Suppressor macrophage (primary cell): ENCODE measurements at regions not wholly inside any gene's neighbourhood (a gene's known extent, or its start where the extent isn't known, plus 50 kb on each side); places are given as distances from the start of the nearest gene placed in this dataset.

Experiments used
- DNase-seq, 4 experiments: peaks; one replicate each; pipeline ENCODE4 v3.0.0-alpha.2; 2020 to 2022

DNA sequence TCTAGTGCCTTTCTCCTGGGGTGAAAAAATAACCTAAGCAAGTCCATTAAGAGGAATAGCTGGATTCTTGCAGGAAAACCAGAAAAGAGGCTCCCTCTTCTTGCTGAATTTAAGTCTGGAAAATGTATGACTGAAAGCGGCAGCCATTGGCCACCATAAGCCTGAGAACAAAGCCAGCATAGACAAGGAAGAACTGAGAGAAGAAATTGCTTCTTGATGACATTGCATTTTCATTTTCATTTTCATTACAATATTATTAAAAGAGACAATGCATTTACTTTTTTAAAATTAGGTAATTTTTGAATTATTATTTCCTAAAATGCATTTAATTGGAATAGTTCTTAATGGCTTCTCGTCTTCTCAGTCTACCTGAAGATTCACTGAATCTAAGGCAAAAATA is 1157.5 kb upstream of the ZEB2 start:
- DNase-seq: peak in 1 of 4 experiments; percentile 40

DNA sequence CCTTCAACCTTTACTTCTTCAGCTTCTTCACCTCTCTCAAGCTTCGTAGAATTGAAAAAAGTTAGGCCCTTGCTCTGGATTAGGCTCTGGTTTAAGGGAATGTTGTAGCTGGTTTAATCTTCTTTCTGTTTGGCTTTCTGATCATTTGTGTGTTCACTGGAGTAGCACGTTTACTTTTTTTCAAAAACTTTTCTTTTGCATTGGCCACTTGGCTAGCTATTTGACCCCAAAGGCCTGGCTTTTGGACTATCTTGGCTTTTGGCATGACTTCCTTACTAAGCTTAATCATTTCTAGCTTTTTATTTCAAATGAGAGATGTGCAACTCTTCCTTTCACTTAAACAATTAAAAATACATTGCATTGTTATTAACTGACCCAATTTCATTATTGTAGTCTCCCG is 1154.8 kb upstream of the ZEB2 start:
- no peak for DNase-seq

DNA sequence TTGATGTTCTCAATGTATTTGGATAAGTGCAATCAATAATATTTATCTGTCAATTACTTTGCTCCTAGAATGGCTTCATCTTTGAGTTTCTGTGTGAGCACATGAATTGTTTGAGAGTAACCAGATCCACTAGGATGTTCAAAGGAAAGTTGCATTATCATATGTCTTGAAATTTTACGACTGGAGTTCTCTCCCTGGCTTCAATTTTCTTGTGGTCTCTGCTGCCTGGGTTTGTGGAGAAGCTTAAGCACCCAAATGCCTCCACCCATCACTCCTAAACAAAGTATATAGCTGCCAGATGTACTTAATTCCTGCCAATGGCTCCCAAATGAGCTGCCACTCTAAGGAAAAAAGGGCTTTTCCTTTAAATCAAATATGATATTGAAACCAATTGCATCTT is 1149.4 kb upstream of the ZEB2 start:
- DNase-seq: no peak

DNA sequence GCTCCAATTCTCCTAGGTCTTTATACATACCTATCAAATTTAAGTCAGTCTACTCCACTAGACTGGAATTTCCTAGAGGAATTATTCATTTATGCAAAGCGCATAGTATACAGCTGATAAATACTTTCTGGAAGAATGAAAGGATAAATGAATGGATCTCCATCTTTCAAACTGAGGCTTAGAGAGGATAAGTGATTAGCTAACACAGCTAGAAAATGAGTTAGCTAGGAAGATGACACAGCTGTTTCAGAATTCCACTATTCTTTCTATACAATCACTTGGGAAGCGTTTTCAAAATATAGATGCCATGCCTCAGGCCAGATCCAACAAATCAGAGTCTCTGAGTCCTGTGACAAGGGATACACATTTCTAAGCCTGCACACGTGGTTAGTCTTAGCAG is 1146.6 kb upstream of the ZEB2 start:
- no peak for DNase-seq

DNA sequence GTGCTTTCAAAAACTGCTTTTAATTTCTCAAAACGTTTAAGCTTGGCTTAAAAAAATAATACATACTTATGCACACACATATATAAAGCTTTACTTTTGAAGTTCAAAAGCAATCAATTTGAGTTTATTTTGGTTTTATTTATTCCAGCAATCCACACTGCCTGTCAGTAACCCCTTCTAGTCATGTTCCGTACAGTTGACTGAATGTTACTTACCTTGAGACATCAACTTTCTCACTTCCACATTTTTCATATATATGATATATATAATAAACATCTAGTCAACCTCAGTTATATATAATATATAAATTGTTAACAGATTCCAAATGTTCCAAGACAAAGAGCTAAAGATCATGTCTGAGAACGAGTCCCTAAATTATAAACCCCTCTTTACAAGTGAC is 1137.3 kb upstream of the ZEB2 start:
- no peak for DNase-seq

DNA sequence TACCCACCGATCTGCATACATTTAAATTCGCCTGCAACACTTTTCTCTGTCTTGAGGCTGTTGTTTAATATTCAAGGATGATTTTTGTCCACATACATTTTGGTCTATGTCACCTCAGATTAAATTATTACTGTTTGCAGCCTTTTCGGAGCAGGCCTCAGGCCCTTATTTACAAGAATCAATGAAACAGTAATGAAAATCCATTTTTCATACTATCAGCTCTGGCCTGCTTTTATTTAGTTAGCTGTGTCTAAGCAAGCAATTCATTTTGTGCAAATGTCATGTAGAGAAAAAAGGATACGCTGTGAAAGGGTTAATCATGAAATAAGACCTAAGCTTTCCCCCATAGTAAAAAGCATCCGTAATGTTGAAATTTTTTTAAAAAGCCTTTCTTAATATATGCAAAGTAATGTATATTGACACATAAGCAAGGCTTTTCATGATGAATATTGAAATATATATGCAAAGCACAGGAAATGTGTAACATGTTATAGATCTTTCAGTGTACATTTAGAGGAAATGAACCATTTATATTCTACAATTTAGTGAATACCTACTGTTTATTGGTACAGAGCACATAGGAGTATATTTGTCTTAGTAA is 1135.3 kb upstream of the ZEB2 start:
- no peak for DNase-seq

DNA sequence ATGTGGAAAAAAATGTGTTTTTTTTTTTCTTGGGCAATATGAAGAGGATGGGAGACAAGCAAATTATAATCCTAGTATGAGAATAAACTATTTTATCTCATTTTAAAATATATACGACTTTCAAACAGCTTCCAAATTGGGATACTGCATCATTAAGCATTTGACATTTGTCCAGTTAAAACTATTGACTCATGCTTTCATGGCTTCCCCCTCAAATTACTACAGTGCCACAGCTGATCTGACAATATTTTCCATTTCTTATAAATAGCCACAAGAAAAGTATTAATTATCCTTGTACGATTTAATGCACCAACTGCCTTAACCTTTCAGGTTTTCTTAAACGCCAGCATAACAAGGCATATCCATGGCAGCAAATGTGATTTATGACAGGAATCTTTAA is 1134.8 kb upstream of the ZEB2 start:
- DNase-seq: no peak

DNA sequence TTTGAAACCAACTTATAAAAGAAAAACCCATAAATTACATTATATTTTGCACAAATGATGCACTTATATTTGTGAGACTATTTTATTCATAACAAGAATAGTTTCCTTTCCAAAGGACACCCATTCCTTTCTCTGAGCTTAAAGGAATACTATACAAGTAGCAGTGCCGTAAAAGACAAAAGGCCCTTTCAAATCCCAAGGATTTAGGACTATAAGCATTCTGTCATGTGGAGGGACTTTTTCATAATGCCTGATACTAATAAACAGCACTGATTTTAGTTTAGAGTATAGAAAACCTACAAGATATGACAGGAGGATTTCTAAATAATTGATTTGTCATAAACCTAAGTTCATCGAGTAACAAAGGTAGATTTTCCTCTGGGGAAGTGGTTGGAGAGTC is 1134.2 kb upstream of the ZEB2 start:
- DNase-seq: no peak

DNA sequence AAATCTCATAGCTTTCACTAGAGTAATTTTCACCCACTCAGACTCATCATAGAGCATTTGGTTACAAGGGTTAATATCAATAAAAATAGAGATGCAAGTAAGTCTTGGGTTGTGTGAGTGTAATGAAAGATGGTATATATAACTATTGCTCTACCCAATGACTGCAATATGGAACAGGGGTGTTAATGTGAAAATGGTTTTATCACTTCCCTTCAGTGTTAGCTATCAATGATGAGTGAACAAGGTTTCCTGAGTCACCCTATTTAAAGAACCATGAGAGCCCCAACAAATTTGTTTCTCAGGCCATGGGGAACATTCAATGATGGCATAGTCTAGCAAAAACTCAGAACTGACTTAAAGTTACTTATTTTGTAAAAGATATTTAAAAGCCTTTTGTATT is 1133.6 kb upstream of the ZEB2 start:
- no peak for DNase-seq

DNA sequence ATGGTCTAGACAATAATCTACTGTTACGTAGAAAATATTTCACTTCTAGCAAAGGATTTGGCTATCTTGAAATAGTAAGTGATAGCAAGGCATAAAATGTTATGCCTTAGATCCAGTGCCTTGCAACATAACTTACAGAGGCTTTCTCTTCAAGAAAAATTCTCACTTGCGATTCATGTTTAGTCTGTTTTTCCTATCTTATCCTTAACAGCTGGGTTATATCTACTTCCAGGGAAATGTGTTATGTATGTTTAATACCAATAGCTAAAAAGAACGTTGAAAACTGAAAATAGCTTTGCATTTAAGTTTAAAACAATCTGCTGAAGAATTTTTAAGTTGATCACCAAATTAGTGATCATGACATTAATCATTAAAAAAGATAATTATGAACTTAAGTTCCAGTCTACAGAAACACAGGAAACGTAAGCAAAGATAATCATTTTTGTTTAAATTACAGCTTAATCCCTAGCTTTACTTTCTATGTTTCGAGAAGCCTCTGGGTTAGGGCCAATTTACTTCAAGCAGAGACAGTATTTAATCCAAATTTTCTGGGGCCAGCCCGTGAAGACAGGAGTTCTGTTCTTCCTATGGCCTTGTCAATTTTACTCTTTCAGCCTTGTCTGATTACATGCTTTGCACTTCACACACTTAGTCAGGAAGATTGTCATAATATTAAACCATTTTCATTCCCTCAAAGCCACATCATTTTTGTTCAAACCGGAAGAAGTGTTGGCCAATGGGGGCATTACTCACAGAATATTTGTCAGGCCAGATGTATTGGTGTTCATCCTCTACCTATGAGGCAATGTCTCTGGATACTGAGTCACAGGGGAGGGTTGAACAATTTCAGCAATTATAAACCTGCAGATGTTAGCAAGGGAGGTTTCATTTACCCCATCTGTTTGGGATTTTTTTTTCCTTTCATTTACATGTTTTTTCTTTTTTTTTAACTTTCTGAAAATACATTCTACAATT is 1132.9 kb upstream of the ZEB2 start:
- DNase-seq: peak; percentile 20 to 62 (median 42)

DNA sequence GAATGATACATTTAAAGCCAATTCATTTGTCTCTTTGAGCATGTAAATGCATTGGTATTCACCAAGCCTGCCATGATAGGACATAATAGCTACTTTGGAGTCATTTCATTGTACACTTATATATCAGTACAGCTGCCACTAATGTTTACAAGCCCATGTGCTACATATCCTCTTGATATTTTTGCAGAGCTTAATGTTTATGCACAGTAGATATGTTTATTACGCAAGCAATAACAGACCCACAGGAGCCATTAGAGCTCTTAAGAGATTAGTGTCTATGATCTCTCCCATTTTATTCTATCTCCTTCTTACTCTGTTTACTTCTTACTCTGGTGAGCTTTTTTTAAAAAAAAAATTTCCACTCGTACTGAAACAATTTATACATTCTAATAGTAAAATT is 1132.1 kb upstream of the ZEB2 start:
- DNase-seq: no peak

GRCh38 chr2:145650226-145650625 is 1130.3 kb upstream of the ZEB2 start:
- peak in 2 of 4 experiments; percentile 53 to 56 for DNase-seq

- no peak for DNase-seq
These were observed 1129.1 kb upstream of the ZEB2 start for GRCh38 chr2:145649061-145649460.

DNA sequence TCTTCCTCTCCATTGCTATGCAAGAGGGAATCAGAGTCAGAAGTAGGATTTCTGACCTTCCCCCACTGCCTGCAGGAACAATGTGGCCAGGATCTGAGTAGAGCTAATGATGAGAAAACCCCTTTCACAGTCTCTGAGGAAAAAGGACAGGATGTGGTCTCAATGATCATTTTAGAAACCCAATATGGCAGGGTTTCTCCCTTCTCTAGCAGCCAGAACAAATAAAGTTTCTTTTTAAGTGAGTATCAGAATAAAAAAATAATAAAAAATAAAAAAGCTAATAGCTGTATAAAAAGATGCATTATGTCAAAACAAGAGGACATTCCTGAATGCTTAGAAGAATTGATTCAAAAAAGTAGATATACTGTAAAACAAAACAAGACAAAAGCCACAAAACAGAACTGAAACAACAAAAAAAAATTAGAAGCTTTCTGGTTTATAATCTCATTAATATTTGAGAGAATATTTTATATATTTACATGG is 1124.9 kb upstream of the ZEB2 start:
- peak in 1 of 4 experiments; percentile 14 for DNase-seq

- peak; percentile 28 to 69 (median 60) for DNase-seq
These were observed 1118.8 kb upstream of the ZEB2 start for GRCh38 chr2:145638675-145639074.

GRCh38 chr2:145635706-145636427 is 1115.9 kb upstream of the ZEB2 start:
- DNase-seq: no peak

GRCh38 chr2:145631561-145631960 is 1111.6 kb upstream of the ZEB2 start:
- DNase-seq: no peak

DNA sequence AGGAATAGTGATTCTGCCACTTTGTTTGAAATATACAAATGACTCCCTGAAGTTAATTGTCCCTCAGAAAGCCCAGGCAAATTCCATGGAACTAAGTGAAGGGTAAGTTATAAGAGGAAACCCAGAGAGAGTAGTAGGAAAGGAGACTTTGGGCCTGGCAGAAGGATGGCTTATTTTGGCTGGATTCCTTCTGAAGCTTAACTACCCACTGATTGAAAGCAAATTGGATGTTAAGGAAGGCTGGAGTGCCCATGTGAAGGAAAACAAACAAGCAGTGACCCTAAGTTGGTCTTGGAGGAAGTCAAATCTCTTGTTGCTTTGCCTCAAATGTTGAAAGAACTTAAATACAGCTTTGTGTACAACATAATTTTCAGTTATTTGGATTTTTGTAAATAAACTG is 1106.4 kb upstream of the ZEB2 start:
- no peak for DNase-seq

DNA sequence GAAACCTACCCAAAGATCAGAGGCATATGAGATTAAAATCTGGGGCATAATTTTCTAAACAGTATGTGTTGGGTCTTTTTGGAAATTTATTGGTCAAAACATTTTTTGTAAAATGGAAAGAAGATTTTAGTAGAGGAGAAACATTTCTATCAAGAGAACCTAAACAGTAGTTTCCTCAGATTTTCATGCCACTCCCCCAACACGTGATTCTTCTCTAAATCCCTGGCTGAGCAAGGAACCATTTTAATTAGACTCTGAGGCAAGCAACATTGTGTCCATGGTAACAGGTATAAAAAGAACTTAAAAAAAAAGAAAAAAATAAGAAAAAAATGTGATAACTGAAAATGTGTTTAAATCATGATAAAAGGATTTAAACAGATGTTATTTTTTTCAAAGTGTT is 1105.2 kb upstream of the ZEB2 start:
- no peak for DNase-seq

DNA sequence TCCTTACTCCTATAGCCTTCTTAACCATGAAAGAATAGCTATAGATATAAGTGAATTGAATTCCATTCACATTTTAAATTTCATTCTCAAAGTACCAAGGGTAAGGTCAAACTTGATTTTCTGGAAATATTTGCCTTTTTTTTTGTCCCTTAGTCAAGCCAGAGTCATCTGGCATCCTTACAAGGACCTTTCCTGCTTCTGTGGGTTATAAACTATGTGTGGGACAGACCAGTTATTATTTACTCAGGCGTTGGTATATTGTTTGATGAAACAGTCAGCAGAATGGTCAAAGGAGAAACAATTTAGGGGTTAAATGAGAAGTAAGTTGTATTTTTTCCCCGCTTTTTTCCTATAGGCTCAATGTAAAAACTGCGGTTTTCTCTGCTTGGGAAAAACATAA is 1103.2 kb upstream of the ZEB2 start:
- no peak for DNase-seq

DNA sequence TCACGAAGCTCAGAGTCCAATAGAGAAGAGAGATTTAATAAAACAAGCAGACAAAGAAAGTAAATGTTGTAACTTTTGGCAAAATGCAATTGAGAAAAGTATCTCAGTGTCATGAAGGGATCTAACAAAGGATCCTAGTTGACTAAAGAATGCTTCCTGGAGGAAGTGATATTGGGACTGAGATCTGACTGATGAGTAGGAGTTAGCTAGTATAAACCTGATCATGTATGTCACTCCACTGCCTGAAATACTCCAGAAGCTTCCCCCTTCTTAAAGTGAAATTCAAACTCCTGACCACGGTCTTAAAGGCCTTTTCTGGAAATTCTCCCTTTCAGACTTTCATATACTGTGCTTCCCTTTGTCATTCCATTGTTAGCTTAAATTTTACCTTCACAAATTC is 1102.4 kb upstream of the ZEB2 start:
- peak; percentile 17 to 57 (median 38) for DNase-seq

DNA sequence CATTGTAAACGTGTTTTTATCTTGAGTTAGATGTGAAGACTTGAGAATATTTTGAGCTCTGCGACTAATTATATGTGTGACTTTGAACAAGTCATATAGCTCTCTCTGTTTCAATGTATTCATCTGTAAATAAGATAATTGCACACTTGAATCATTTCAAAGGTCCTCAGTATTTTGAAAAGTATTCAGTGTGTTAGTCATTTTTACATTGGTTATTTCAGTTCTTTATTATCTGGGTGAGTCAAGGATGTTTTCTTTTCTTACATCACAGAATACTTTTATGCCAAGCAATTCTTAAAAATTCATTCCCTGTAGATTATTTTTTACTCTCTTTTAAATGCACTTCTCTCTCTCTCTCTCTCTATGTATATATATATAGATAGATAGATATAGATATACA is 1098.0 kb upstream of the ZEB2 start:
- no peak for DNase-seq

GRCh38 chr2:145617420-145617819 is 1097.5 kb upstream of the ZEB2 start:
- no peak for DNase-seq
